Trophoblast cell (in vitro differentiated cells and primary cell): ENCODE measurements at regions not wholly inside any gene's neighbourhood (a gene's known extent, or its start where the extent isn't known, plus 50 kb on each side); places are given as distances from the start of the nearest gene placed in this dataset.

Source experiments
- DNase-seq, 2 donors: peaks; one replicate each; pipeline ENCODE4 v3.0.0-alpha.2; 2016
- H2AFZ ChIP-seq: 2 replicates; pipeline ENCODE4 v1.6.1; 2013; ENCODE audit warnings: low read length, moderate library complexity, mild to moderate bottlenecking; ENCODE audit not compliant: insufficient read depth, poor library complexity
- H2AK5ac ChIP-seq: 2 replicates; pipeline ENCODE4 v1.6.1; 2013; ENCODE audit warnings: mild to moderate bottlenecking, low read length
- H2BK120ac ChIP-seq: 2 replicates; pipeline ENCODE4 v1.6.1; 2013; ENCODE audit warnings: low read length, mild to moderate bottlenecking, moderate library complexity; ENCODE audit not compliant: insufficient read depth, poor library complexity
- H2BK12ac ChIP-seq: 2 replicates; pipeline ENCODE4 v1.6.1; 2013; ENCODE audit warnings: mild to moderate bottlenecking, low read length, moderate library complexity
- H2BK5ac ChIP-seq: 2 replicates; pipeline ENCODE4 v1.6.1; 2013; ENCODE audit warnings: low read length, low read depth, moderate library complexity, mild to moderate bottlenecking; ENCODE audit not compliant: poor library complexity
- H3K14ac ChIP-seq: 2 replicates; pipeline ENCODE4 v1.6.1; 2013; ENCODE audit warnings: mild to moderate bottlenecking, low read length
- H3K18ac ChIP-seq: 2 replicates; pipeline ENCODE4 v1.6.1; 2013; ENCODE audit warnings: mild to moderate bottlenecking, low read length
- H3K23ac ChIP-seq: 2 replicates; pipeline ENCODE4 v1.6.1; 2013; ENCODE audit warnings: low read length
- H3K27ac ChIP-seq: 2 replicates; pipeline ENCODE4 v1.5.1; 2013; ENCODE audit warnings: low read depth, mild to moderate bottlenecking, inconsistent platforms, low read length, moderate library complexity
- H3K27me3 ChIP-seq: 2 replicates; pipeline ENCODE4 v1.6.1; 2013; ENCODE audit warnings: inconsistent platforms, mild to moderate bottlenecking, low read length, moderate library complexity; ENCODE audit not compliant: insufficient read depth
- H3K36me3 ChIP-seq, 2 experiments: 1 replicate in 1 of 2; 2 replicates in 1 of 2; pipeline ENCODE4 v1.6.1; 2013; ENCODE audit warnings: low read length in 2 of 2, mild to moderate bottlenecking in 2 of 2, moderate library complexity in 1 of 2; ENCODE audit not compliant: insufficient read depth in 2 of 2, control insufficient read depth in 1 of 2
- H3K4ac ChIP-seq: 2 replicates; pipeline ENCODE4 v1.6.1; 2013; ENCODE audit warnings: low read depth, mild to moderate bottlenecking, low read length, moderate library complexity
- H3K4me1 ChIP-seq, 2 experiments: 1 replicate in 1 of 2; 2 replicates in 1 of 2; pipeline ENCODE4 v1.6.1; 2013; ENCODE audit warnings: low read length in 2 of 2, mild to moderate bottlenecking in 2 of 2, moderate library complexity in 1 of 2; ENCODE audit not compliant: insufficient read depth in 2 of 2, control insufficient read depth in 1 of 2
- H3K4me2 ChIP-seq: 2 replicates; pipeline ENCODE4 v1.6.1; 2013; ENCODE audit warnings: inconsistent platforms, mild to moderate bottlenecking, low read length, moderate library complexity
- H3K4me3 ChIP-seq: 2 replicates; pipeline ENCODE4 v1.5.1; 2013; ENCODE audit warnings: mild to moderate bottlenecking, low read depth, low read length, inconsistent platforms
- H3K79me1 ChIP-seq: one replicate; pipeline ENCODE4 v1.6.1; 2013; ENCODE audit warnings: low read length
- H3K79me2 ChIP-seq: 2 replicates; pipeline ENCODE4 v1.6.1; 2013; ENCODE audit warnings: low read length, mild to moderate bottlenecking; ENCODE audit not compliant: control insufficient read depth, insufficient read depth, poor library complexity
- H3K9ac ChIP-seq: 2 replicates; pipeline ENCODE4 v1.6.1; 2013; ENCODE audit warnings: mild to moderate bottlenecking, low read length
- H3K9me3 ChIP-seq: 2 replicates; pipeline ENCODE4 v1.6.1; 2013; ENCODE audit warnings: low read depth, mild to moderate bottlenecking, control low read depth, inconsistent platforms, low read length; ENCODE audit not compliant: insufficient read depth
- H4K12ac ChIP-seq: 2 replicates; pipeline ENCODE4 v1.6.1; 2013; ENCODE audit warnings: low read depth, mild to moderate bottlenecking, low read length, moderate library complexity
- H4K8ac ChIP-seq: 2 replicates; pipeline ENCODE4 v1.6.1; 2013; ENCODE audit warnings: low read depth, mild to moderate bottlenecking, low read length, moderate library complexity
- H4K91ac ChIP-seq: one replicate; pipeline ENCODE4 v1.6.1; 2013; ENCODE audit warnings: low read depth, mild to moderate bottlenecking, low read length, moderate library complexity
- WGBS: extraction: QIAGEN DNeasy Blood & Tissue Kit; methylation state at CpG from one replicate; pipeline ENCODE4 v1.1.7; 2013; ENCODE audit warnings: missing lambda C conversion rate; ENCODE audit not compliant: insufficient read length, insufficient coverage; ENCODE audit errors: extremely low coverage; 5-methylcytosine and 5-hydroxymethylcytosine counted together

DNA sequence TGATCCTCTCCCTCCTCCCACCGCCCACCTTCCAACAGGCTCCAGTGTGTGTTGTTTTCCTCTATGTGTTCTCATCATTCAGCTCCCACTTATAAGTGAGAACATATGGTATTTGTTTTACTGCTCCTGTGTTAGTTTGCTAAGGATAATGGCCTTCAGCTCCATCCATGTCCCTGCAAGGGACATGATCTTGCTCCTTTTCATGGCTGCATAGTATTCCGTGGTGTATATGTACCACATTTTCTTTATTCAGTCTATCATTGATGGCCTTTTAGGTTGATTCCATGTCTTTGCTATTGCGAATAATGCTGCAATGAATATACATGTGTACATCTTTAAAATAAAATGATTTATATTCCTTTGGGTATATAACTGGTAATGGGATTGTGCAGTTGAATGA is 80.2 kb upstream of the C5orf63 start:
- H4K8ac ChIP-seq, result no peak overlapping the region
- H3K27ac ChIP-seq, result no peak overlapping the region
- no peak overlapping the region for H2AK5ac ChIP-seq
- no peak overlapping the region for H3K18ac ChIP-seq
- H2AFZ ChIP-seq, result no peak overlapping the region
- H3K36me3 ChIP-seq, result no peaks in the 10 kb centered on the region
- H2BK120ac ChIP-seq, result no peak overlapping the region
- H3K23ac ChIP-seq, result no peak overlapping the region
- no peak for DNase-seq
- no CpG with 5 or more reads among the region's 3 CpGs for WGBS
- H3K4ac ChIP-seq, result no peak overlapping the region
- no peak overlapping the region for H3K14ac ChIP-seq
- H3K79me1 ChIP-seq, result no peaks in the 10 kb centered on the region
- no peak overlapping the region for H4K12ac ChIP-seq
- H4K91ac ChIP-seq, result no peak overlapping the region
- H2BK5ac ChIP-seq, result no peak overlapping the region
- no peaks in the 10 kb centered on the region for H3K4me1 ChIP-seq
- no peak overlapping the region for H3K9ac ChIP-seq
- H3K9me3 ChIP-seq, result no peaks in the 10 kb centered on the region
- H2BK12ac ChIP-seq, result no peak overlapping the region
- H3K79me2 ChIP-seq, result no peaks in the 10 kb centered on the region
- no peaks in the 10 kb centered on the region for H3K27me3 ChIP-seq
- H3K4me3 ChIP-seq, result no peak overlapping the region
- H3K4me2 ChIP-seq, result no peak overlapping the region

DNA sequence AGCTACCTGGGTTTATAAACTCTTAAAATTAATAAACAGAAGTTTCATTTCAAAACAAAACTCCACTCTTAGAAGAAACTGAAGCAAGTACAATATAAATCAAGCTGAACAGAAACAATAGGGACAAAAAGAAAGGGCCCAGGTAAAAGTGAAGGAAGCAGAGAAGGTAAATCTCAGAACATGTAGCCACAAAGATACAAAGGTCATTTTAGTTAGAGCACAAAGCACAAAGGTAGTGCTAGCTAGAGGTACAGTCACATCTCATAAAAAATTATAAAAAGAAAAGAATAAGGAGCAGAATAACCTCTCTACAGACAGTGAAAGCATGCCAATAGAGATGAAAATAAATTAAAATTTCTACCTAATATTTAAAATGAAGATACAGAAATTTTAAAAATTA is 90.4 kb upstream of the C5orf63 start:
- H3K9me3 ChIP-seq, result no peaks in the 10 kb centered on the region
- no peak overlapping the region for H2BK12ac ChIP-seq
- no peak overlapping the region for H3K27ac ChIP-seq
- H3K36me3 ChIP-seq, result no peaks in the 10 kb centered on the region
- no peak overlapping the region for H2AFZ ChIP-seq
- no peak for DNase-seq
- no peak overlapping the region for H3K4ac ChIP-seq
- H4K12ac ChIP-seq, result no peak overlapping the region
- H2BK120ac ChIP-seq, result no peak overlapping the region
- no peak overlapping the region for H3K18ac ChIP-seq
- H3K23ac ChIP-seq, result no peak overlapping the region
- no peak overlapping the region for H4K8ac ChIP-seq
- H3K79me2 ChIP-seq, result no peaks in the 10 kb centered on the region
- H3K79me1 ChIP-seq, result no peaks in the 10 kb centered on the region
- no peaks in the 10 kb centered on the region for H3K27me3 ChIP-seq
- H4K91ac ChIP-seq, result no peak overlapping the region
- H3K9ac ChIP-seq, result no peak overlapping the region
- no peak overlapping the region for H3K14ac ChIP-seq
- no peak overlapping the region for H2AK5ac ChIP-seq
- no peak overlapping the region for H3K4me3 ChIP-seq
- no peak overlapping the region for H2BK5ac ChIP-seq
- no peak overlapping the region for H3K4me2 ChIP-seq
- H3K4me1 ChIP-seq, result no peaks in the 10 kb centered on the region

DNA sequence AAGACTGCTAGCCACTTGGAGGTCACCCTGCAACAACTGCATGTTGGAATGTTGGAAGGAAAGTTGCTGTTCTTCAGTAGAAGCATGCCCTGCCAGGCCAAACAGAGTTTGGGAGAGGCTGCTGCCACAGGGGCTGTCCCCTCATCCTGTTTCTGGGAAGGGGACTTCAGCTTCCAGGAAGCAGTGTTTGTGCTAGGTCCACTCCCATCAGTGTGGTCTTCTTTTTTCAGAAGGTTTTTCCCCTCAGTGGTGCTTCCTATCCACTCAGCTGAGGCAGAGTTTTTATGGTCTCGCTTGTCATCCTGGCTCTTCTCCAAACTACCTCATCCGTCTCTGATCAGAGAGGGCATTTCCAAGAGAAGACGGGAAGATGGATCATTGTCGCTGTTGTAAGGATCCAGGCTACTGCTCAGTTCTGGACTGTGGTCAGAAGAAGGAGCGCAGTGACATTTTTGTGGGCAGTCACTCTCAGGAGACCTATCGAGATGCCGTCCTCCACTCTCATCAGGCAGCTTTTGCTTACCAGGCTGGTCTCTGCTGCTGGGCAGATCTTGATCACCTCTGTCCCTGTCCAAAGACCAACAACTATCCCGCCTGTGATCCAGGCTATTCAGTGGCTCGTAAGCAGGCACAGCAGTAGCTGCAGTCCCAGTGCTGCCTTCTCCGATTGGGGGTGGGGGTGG is 97.8 kb upstream of the C5orf63 start:
- Histone ChIP-seq H3K18ac (no peak overlapping the region), H2AK5ac (no peak overlapping the region), H3K9me3 (peaks cover 3% of the 10 kb centered on the region), H3K79me2 (no peaks in the 10 kb centered on the region), H3K27me3 (no peaks in the 10 kb centered on the region), H4K8ac (no peak overlapping the region), H3K9ac (no peak overlapping the region), H3K4me3 (no peak overlapping the region), H3K4me1 (no peaks in the 10 kb centered on the region), H3K79me1 (no peaks in the 10 kb centered on the region), H4K91ac (no peak overlapping the region), H2BK120ac (no peak overlapping the region), H4K12ac (no peak overlapping the region), H3K23ac (no peak overlapping the region), H3K27ac (no peak overlapping the region), H2AFZ (no peak overlapping the region), H3K4me2 (no peak overlapping the region), H3K36me3 (no peaks in the 10 kb centered on the region), H2BK5ac (no peak overlapping the region), H3K4ac (no peak overlapping the region), H2BK12ac (no peak overlapping the region), H3K14ac (no peak overlapping the region)
- WGBS, result no CpG with 5 or more reads among the region's 10 CpGs
- no peak for DNase-seq

DNA sequence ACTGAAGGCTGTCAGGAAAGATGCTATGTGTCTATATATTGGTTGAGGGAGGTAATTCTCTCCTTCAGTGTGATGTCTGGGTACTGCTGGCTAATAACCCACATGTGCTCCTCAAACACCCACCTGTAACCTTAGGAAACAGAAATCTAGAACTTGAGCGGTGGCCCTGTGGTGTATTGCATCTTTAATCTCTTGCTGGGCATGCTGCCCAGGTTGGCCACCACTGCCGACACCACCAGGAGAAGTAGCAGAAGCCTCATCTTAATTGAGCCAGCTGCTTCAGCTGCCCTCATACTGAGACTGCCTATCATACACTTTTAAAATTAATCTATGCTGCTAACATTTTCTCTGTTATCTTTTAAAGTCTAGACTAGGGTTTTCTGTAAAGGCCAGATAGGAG is 103.5 kb upstream of the C5orf63 start:
- Histone ChIP-seq H3K4me3 (no peak overlapping the region), H3K4me1 (no peaks in the 10 kb centered on the region), H2AK5ac (no peak overlapping the region), H2AFZ (no peak overlapping the region), H3K14ac (no peak overlapping the region), H3K79me2 (no peaks in the 10 kb centered on the region), H3K79me1 (no peaks in the 10 kb centered on the region), H4K8ac (no peak overlapping the region), H3K9ac (no peak overlapping the region), H4K12ac (no peak overlapping the region), H3K23ac (no peak overlapping the region), H3K36me3 (no peaks in the 10 kb centered on the region), H2BK5ac (no peak overlapping the region), H3K4me2 (no peak overlapping the region), H4K91ac (no peak overlapping the region), H3K27me3 (no peaks in the 10 kb centered on the region), H2BK120ac (no peak overlapping the region), H3K18ac (no peak overlapping the region), H3K27ac (no peak overlapping the region), H2BK12ac (no peak overlapping the region), H3K9me3 (peaks cover 3% of the 10 kb centered on the region), H3K4ac (no peak overlapping the region)
- DNase-seq, result no peak
- no CpG with 5 or more reads among the region's 2 CpGs for WGBS
